ENCODE measurements at regions not wholly inside any gene's neighbourhood (a gene's known extent, or its start where the extent isn't known, plus 50 kb on each side); places are given as distances from the start of the nearest gene placed in this dataset.

- no peak for DNase-seq
Observed at GRCh38 chr2:128808462-128809258, 490.0 kb upstream of the HS6ST1 start.

DNA sequence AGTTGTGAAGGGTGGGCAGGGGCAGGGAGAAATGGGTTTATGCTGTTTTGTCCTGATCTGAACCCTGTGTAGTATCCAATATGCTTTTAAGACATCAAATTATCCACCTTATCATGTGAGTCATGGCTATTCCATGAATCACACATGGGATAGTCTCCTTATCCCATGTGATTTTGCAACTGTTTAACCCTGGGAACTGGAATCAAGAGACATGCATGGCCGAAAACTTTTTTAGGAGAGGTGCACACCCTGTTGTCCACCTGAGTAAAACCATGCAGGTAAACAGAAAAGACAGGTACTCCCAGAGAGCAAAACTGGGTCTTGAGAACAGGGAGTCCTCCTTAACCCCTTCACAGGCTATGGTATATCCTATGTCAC is 490.6 kb upstream of the HS6ST1 start:
- no peak for DNase-seq

- DNase-seq: no peak
Observed at GRCh38 chr2:128809880-128810279, 491.2 kb upstream of the HS6ST1 start.

GRCh38 chr2:128812183-128812940 is 493.7 kb upstream of the HS6ST1 start:
- DNase-seq: no peak

- DNase-seq: no peak
Observed at GRCh38 chr2:128813352-128814034, 494.8 kb upstream of the HS6ST1 start.

GRCh38 chr2:128815248-128815647 is 496.6 kb upstream of the HS6ST1 start:
- DNase-seq: no peak

GRCh38 chr2:128817171-128817570 is 498.5 kb upstream of the HS6ST1 start:
- DNase-seq: no peak

GRCh38 chr2:128817813-128818212 is 499.1 kb upstream of the HS6ST1 start:
- DNase-seq: no peak

GRCh38 chr2:128818248-128818647 is 499.6 kb upstream of the HS6ST1 start:
- no peak for DNase-seq

DNA sequence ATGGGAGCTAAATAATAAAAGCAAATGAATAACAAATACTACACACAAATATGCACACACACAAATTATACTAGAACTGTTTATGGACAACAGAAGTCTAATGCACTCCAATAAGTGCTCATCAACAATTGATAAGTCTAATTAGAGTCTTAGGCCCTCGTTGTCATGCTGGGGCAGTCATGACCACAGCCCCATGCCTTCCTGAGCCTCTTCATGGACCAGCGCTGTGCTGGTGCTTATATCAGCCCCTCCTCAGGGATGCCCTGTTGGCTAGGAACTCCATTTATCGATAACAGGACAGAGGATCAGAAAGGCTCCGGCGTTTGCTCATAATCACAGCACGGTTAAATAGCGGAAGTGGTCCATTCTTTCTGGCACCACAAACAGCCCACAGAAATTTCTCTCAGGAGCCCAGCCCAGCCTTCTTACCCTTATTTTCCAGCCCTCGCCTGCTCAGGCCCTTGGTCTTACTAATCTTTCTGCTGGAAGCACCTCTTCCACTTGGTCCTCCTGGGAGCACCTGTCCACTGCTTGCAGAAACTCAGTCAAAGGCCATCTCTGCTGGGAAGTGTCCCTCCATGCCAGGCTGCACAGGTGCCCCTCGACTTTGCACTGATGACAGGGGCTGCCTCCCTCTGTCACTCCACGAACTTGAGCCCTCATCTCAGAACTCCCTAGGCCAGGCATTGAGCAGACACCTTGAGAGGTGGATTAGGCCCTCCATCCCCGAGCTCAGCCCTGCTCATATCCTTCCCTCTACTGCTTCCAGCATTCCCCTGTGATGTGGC is 500.2 kb upstream of the HS6ST1 start:
- no peak for DNase-seq

GRCh38 chr2:128820452-128820851 is 501.8 kb upstream of the HS6ST1 start:
- no peak for DNase-seq

- DNase-seq: no peak
Observed at GRCh38 chr2:128821010-128821409, 502.3 kb upstream of the HS6ST1 start.

DNA sequence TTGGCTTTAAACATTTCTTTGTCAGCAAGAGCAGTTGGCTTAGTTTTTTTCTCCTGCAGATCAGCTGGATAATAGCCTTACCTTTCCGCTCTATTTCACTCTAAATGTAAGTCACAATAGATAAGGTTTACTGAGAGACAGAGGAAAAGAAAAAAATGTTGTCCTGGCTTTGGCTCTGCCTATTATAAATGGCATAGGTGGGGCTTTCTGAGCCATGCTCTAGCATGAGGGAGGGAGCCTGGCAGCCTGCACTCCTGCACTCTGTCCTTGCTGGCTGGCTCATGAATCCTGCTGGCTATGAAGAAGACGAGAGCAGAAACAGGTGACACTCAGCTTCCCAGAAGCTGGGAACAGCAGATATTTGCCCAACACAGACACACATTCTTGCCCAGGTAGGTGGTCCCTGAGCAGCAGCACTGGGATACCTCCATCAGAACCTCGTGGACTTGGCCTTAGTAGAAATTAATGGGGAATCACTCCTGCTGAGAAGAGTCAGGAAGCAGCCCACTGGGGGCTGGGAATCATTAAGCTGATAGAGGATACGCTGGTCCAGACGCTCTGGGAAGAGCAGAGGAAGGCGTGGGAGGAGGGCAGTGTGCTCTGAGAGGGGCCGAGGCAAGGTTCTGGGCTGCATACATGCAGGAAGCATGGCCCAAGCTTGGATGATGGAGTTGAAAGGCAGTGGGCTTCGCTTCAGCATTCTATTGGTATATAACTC is 514.4 kb upstream of the HS6ST1 start:
- no peak for DNase-seq

GRCh38 chr2:128833664-128834027 is 515.0 kb upstream of the HS6ST1 start:
- no peak for DNase-seq

- DNase-seq: peak; percentile 11
Observed at GRCh38 chr2:128834207-128834879, 515.7 kb upstream of the HS6ST1 start.

- DNase-seq: no peak
Observed at GRCh38 chr2:128834880-128835252, 516.2 kb upstream of the HS6ST1 start.

- DNase-seq: no peak
Observed at GRCh38 chr2:128835342-128835855, 516.7 kb upstream of the HS6ST1 start.

- no peak for DNase-seq
Observed at GRCh38 chr2:128835974-128836373, 517.3 kb upstream of the HS6ST1 start.

DNA sequence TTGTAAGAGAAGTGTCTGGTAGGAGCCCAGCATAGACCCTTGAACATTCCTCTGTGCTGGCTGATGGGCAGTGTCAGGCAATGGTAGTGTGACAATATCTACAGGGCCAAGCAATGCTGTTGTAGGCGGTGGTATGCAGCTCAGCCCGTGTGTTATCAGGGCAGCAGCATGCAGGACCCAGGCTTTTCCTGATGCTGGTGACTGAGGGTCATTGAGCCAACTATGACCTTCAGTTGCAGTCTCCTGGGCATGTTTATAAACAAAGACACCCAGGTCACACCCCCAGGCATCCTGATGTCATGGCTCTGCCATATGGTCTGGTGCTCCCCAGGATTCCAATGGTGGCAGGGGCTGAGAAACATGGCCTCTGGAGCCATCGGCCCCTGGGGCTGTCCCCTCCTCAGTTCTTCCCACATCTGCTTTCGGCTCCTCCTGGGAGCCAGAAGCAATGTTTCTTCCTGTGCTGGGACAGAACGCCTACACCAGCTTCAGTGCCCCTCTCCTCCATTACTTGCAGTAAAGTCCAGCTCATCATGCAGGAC is 518.0 kb upstream of the HS6ST1 start:
- no peak for DNase-seq

DNA sequence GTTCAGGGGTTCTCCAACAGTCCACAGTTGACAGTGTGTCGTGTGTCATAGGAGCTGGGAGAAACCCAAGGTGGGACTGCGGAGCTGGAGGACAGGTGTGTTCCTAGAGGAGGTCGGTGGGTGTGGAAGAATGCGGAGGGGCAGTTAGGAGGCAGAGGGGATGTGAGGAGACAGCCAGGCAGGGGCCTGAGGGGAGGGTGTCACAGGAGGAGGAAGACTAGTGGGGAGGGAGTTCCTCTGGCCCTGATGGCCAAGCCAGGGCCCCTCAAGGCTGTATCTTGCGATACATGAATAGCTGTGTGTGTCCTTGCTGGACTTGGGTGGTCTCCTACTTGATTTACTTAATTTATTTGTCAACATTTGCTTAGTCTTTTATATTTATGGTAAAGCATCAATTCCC is 519.6 kb upstream of the HS6ST1 start:
- no peak for DNase-seq
